CD4-positive, alpha-beta T cell (primary cell): ENCODE measurements at regions not wholly inside any gene's neighbourhood (a gene's known extent, or its start where the extent isn't known, plus 50 kb on each side); places are given as distances from the start of the nearest gene placed in this dataset.

Source experiments
- ATAC-seq: fragments of 200-7000 bp; cut with Tn5 transposase; one replicate; pipeline ENCODE4 v1.10.0; 2022; ENCODE audit warnings: mild to moderate bottlenecking; ENCODE audit not compliant: poor library complexity
- CTCF ChIA-PET: fragments of 350-600 bp; sonication (Branson Sonifier 250); formaldehyde crosslinking; loops from one replicate; lab custom pipeline; 2021; ENCODE audit warnings: antibody characterized with exemption, inconsistent platforms; lab: Charles Lee
- POLR2A ChIA-PET: fragments of 350-600 bp; sonication (Branson Sonifier 250); formaldehyde crosslinking; loops from one replicate; lab custom pipeline; 2021; ENCODE audit warnings: antibody characterized with exemption, inconsistent platforms; lab: Charles Lee
- DNase-seq, 14 experiments: peaks; one replicate each; pipeline ENCODE4 v3.0.0-alpha.2; 2013 to 2020; ENCODE audit warnings: mixed read lengths in 2 of 14
- H3K27ac ChIP-seq, 2 donors: one replicate each; pipeline versions ENCODE4 v1.5.1 to v1.7.0; 2013; ENCODE audit warnings: low read length in 2 of 2, low read depth in 1 of 2, mild to moderate bottlenecking in 1 of 2
- H3K27me3 ChIP-seq, 2 experiments: 1 replicate in 1 of 2; 2 replicates in 1 of 2; pipeline versions ENCODE4 v1.6.1 to v1.7.0; 2013; ENCODE audit warnings: low read length in 2 of 2, control low read depth in 1 of 2, mild to moderate bottlenecking in 1 of 2, moderate library complexity in 1 of 2; ENCODE audit not compliant: insufficient read depth in 2 of 2, control insufficient read depth in 1 of 2
- H3K36me3 ChIP-seq: one replicate; pipeline ENCODE4 v1.6.1; 2013; ENCODE audit warnings: low read length, control low read depth; ENCODE audit not compliant: insufficient read depth
- H3K4me1 ChIP-seq: one replicate; pipeline ENCODE4 v1.6.1; 2013; ENCODE audit warnings: low read length, control low read depth; ENCODE audit not compliant: insufficient read depth
- H3K4me3 ChIP-seq: one replicate; pipeline ENCODE4 v1.5.1; 2013; ENCODE audit warnings: mild to moderate bottlenecking, low read length, moderate library complexity
- H3K9me3 ChIP-seq, 2 experiments: 1 replicate in 1 of 2; 2 replicates in 1 of 2; pipeline versions ENCODE4 v1.6.1 to v1.7.0; 2013; ENCODE audit warnings: low read length in 2 of 2, mild to moderate bottlenecking in 2 of 2, control low read depth in 1 of 2, moderate library complexity in 1 of 2; ENCODE audit not compliant: control insufficient read depth in 1 of 2, insufficient read depth in 1 of 2
- H3K27ac Mint-ChIP-seq: one replicate; pipeline ENCODE4 v1.8.0; 2020; ENCODE audit warnings: mixed read lengths
- H3K27me3 Mint-ChIP-seq: one replicate; pipeline ENCODE4 v1.8.0; 2021; ENCODE audit warnings: mixed read lengths
- H3K36me3 Mint-ChIP-seq: one replicate; pipeline ENCODE4 v1.8.0; 2021; ENCODE audit warnings: low read depth, mixed read lengths
- H3K4me1 Mint-ChIP-seq: one replicate; pipeline ENCODE4 v1.8.0; 2021; ENCODE audit warnings: low read depth, mixed read lengths
- H3K4me3 Mint-ChIP-seq: one replicate; pipeline ENCODE4 v1.8.0; 2020; ENCODE audit warnings: mild to moderate bottlenecking, mixed read lengths
- H3K9me3 Mint-ChIP-seq: one replicate; pipeline ENCODE4 v1.8.0; 2020; ENCODE audit warnings: mixed read lengths
- CTCF ChIP-seq: fragments of 200-600 bp; IDR thresholded peaks from one replicate; pipeline ENCODE4 v1.8.0; 2022; ENCODE audit warnings: antibody characterized with exemption, mild to moderate bottlenecking
- intact Hi-C, 2 experiments: fragments of 100-400 bp; cut with DNase I in 1 of 2; cut with micrococcal nuclease in 1 of 2; formaldehyde crosslinking; loops; one replicate each; pipeline versions ENCODE4 v1.15.1 to v1.9.0; 2023 to 2025; cut with DNase I, micrococcal nuclease

GRCh38 chr3:24648063-24648462, 153.4 kb upstream of the THRB start:
- POLR2A ChIA-PET, result no interaction called here
- intact Hi-C loops, result no loop called here
- H3K27ac Mint-ChIP-seq, result no peak overlapping the region
- no peak for TF ChIP-seq CTCF
- H3K36me3 Mint-ChIP-seq, result no peaks in the 10 kb centered on the region
- no peak overlapping the region for H3K4me3 Mint-ChIP-seq
- Histone ChIP-seq H3K27ac (no peak overlapping the region), H3K36me3 (no peaks in the 10 kb centered on the region), H3K9me3 (peaks cover 0 to 8% of the 10 kb centered on the region in 2 experiments), H3K27me3 (no peaks in the 10 kb centered on the region), H3K4me1 (no peaks in the 10 kb centered on the region), H3K4me3 (no peak overlapping the region)
- no peaks in the 10 kb centered on the region for H3K4me1 Mint-ChIP-seq
- H3K9me3 Mint-ChIP-seq, result no peaks in the 10 kb centered on the region
- ATAC-seq (no peak), DNase-seq (no peak)
- CTCF ChIA-PET, result no interaction called here
- H3K27me3 Mint-ChIP-seq, result no peaks in the 10 kb centered on the region

GRCh38 chr3:24650839-24651238, 156.2 kb upstream of the THRB start:
- CTCF ChIA-PET, result no interaction called here
- H3K9me3 ChIP-seq, result peaks cover 0 to 3% of the 10 kb centered on the region in 2 experiments
- no peaks in the 10 kb centered on the region for H3K27me3 ChIP-seq
- H3K9me3 Mint-ChIP-seq, result peaks cover 3% of the 10 kb centered on the region
- no peaks in the 10 kb centered on the region for H3K4me1 ChIP-seq
- no peak overlapping the region for H3K27ac ChIP-seq
- intact Hi-C loops, result no loop called here
- no peak overlapping the region for H3K4me3 Mint-ChIP-seq
- POLR2A ChIA-PET, result no interaction called here
- no peak overlapping the region for H3K27ac Mint-ChIP-seq
- no peaks in the 10 kb centered on the region for H3K36me3 ChIP-seq
- DNase-seq (no peak), ATAC-seq (no peak)
- H3K27me3 Mint-ChIP-seq, result no peaks in the 10 kb centered on the region
- TF ChIP-seq CTCF, result no peak
- H3K4me3 ChIP-seq, result no peak overlapping the region
- H3K4me1 Mint-ChIP-seq, result no peaks in the 10 kb centered on the region
- no peaks in the 10 kb centered on the region for H3K36me3 Mint-ChIP-seq

GRCh38 chr3:24657870-24658510, 163.3 kb upstream of the THRB start:
- TF ChIP-seq CTCF, result no peak
- no peak overlapping the region for H3K27ac ChIP-seq
- Mint-ChIP-seq H3K27me3 (no peaks in the 10 kb centered on the region), H3K4me1 (no peaks in the 10 kb centered on the region), H3K27ac (no peak overlapping the region), H3K36me3 (no peaks in the 10 kb centered on the region), H3K4me3 (no peak overlapping the region), H3K9me3 (peaks cover 6% of the 10 kb centered on the region)
- H3K4me3 ChIP-seq, result no peak overlapping the region
- no peak for DNase-seq
- CTCF ChIA-PET, result no interaction called here
- no peaks in the 10 kb centered on the region for H3K27me3 ChIP-seq
- intact Hi-C loops, result no loop called here
- ATAC-seq, result no peak
- H3K4me1 ChIP-seq, result no peaks in the 10 kb centered on the region
- POLR2A ChIA-PET, result no interaction called here
- peaks cover 0 to 4% of the 10 kb centered on the region in 2 experiments for H3K9me3 ChIP-seq
- no peaks in the 10 kb centered on the region for H3K36me3 ChIP-seq
